ENCODE measurements at regions not wholly inside any gene's neighbourhood (a gene's known extent, or its start where the extent isn't known, plus 50 kb on each side); places are given as distances from the start of the nearest gene placed in this dataset.
"Not testable (repeated sequence)": the region's sequence is repeated elsewhere in the genome, so short reads cannot be mapped to it uniquely, and the experiment has no call there.

DNA sequence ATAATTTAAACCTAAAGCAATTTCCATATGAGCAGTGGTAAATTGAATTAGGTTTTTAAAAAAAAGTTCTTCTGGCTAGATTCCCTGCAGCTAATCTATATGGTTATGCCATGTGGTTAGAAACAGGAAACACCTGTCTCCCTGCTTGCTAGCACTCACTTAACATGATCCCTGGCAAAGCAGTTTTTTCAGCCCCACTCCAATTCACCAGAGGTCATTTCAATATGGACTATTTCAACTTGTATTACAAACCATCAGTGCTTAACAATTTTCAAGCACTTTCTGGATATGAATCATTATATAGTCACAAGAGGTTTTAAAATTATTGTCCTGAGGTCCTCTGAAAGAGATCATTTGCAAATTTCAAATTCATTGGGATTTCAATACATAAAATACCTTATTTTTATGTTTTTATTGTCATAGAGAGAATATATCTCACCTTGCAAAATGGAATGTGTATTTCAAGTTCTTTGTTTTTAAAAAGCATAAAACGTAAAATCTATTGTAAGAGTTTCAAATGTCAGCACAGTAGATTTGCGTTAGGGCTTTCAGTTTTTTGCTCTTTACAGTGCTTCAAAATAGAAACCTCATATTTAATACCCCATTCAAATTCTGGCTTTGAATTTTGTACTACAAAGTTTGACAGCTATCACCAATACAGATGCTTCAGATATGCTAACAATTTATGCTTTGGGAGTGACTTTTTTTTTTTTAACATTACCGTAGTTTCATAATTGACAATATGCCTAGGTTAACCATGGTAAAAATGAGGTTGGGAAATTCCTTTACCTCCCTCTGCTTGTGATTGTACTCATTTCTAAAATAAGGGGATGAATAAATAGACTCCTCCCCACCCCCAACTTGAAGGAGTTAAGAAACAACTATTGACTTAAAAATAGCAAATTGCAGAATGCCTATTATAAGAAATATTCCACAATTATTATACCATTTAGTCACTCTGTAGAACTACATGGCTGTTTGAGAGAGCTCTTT is 117.5 kb upstream of the HGF start:
- no peak for DNase-seq

DNA sequence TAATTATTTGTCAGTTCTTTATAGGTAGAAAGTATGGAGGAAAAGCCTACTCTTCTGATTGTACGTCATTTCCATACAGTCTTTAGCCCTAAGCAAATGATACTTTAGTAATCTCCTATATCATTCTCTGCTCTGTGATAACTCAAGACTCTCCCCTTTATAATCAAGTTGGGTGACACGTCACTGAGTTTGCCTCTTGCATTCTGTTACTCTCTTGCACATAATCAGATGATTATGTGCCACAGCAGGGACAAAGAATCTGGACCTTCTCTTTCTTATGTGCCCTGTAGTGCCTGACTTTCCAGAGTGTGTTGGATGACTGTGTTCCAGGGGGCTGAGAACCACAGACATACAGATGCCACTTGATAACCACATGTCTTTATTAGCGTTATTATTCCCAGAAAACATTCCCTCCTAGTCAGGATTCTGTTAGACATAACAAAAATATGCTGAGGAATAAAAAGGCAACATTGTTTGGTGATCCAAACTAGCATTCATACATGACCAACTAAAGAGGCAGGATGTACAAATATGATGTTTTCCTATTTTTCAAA is 116.4 kb upstream of the HGF start:
- DNase-seq = no peak

- no peak for DNase-seq
Observed at GRCh38 chr7:81884817-81885216, 115.0 kb upstream of the HGF start.

- no peak for DNase-seq
Observed at GRCh38 chr7:81883801-81884393, 114.0 kb upstream of the HGF start.

GRCh38 chr7:81882086-81882485 is 112.2 kb upstream of the HGF start:
- no peak for DNase-seq

GRCh38 chr7:81877890-81878289 is 108.0 kb upstream of the HGF start:
- DNase-seq = no peak

GRCh38 chr7:81873559-81873958 is 103.7 kb upstream of the HGF start:
- DNase-seq = no peak

DNA sequence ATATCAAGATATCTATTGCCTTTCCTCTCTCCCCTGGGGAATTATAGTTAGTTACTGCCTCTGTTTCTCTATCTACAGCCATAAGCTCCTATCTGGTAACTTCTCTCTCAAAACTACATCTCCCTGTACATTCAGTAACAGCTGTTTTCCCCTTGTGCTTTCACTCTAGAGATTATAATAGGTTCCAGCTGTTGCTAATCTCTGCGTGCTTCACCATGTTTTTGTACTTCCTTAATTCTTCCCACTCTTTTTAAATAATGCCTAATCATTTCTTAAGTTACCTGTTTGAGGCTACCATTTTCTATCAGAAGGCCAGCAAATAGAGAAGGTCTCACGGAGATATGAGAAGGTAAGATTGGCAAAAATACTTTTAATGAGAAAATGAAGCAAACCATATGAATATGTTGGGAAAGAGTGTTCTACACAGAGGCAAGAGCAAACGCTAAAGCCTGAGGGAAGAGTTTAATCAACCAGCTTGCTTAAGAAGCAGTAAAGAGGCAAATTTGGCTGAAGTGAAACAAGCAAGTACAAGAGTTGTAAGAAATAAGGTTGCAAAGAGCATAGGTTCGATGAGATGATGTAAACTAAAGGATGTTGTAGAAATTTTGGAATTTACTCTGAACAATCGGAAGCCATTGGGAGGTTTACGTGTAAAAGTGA is 101.9 kb upstream of the HGF start:
- no peak for DNase-seq

DNA sequence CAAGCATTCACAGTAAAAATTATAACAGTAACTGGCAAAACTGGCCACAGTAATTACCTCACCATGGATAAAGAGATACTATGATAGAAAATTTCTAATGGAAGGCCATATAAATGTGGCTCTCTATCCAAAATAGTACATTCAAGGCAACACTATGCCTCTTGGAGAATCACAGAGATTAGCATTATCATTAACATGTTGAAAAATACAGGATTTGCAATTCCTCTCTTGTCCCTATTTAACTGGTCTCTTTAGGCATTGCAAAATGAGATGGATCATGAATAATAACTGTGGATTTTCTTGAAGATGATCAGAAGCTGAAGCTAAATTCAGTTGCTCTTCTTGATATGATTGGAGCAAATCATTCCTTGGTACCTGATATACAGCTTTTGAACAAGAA is 100.8 kb upstream of the HGF start:
- no peak for DNase-seq

DNA sequence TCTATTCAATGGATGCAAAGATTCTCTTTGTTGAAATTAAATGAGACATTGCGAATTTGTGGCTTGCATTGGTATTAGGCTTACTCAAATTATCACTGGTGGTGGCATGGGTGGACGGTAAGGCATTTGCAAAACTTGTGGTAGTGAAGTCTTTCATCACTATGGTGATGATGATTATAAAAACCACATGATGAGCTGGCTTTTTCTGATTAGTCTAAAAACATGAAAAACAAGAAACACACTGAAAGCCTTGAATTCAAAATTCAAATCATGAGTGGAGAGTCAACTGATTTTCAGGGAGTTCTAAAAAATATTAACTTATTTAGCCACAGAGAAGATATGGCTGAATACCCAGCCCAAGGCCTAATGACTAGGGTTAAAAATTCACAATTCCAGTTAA is 99.8 kb upstream of the HGF start:
- no peak for DNase-seq

- no peak for DNase-seq
Observed at GRCh38 chr7:81865754-81866153, 95.9 kb upstream of the HGF start.

DNA sequence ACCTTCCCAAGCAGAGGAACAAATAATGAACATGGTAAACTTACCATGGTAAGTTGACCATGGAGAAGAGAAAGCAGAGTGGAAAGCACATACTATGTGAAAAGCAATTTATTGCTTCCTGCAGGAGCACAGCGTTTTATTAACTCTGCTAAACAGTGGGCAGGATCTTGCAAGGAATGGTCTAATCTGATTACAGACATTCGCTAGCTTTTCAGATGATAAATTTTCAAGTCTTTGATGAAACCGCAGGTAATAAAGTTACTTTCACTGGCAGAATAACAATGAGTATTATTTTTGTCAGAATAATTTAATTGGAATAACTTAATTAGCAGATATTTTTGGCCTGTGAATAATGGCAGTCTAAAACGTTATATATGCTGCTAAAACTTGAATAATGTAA is 89.6 kb upstream of the HGF start:
- no peak for DNase-seq

DNA sequence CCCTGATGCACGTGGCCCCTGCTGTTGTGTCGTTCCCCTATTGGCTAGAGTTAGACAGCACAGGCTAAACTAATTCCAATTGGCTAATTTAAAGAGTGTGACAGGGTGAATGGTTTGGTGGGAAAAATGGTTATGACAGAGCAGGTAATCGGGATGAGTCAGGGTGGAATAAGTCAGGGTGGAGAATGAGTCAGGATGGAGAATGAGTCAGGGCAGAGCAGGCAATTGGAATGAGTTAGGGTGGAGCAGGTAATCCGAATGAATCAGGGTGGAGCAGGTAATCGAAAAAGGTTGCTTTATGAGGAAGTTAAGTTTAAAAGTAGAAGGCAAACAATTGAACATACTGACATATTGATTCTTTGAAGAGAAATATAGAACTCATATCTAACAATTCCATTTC is 89.0 kb upstream of the HGF start:
- peak in 1 of 2 experiments; percentile 6 for DNase-seq

DNA sequence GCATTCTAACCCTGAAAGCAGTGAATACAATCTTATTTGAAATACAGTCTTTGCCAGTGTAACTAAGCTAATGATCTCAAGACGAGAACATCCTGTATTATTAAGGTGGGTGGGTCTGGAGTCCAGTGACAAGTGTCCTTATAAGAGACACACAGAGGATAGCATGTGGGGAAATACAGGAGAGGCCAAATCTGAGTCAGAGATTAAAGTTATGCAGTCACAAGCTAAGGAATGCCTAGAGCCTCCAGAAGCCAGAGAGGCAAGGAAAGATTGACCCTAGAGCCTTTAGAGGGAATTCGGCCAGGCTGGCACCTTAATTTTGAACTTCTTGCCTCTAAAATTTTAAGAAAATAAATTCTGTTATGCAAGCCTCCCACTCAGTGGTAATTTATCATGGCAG is 87.5 kb upstream of the HGF start:
- peak in 1 of 2 experiments; percentile 6 for DNase-seq

DNA sequence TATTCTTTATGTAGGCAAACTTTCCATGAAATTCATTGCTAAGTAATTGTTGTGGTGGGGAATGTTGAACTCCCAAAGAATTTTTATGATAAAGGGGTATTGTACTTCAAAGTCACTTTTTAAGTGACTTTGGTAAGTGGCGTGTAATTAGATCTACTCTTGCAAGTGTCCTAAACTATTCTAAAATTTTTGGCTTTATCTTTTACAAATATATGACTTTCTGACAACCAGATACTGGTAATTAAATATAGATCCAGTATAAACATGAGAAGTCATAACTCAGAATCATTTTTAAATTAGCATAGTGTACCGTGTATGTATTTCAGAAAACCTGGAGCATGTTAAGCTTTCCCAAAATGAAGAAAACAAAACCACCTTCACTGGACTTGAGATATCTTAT is 84.7 kb upstream of the HGF start:
- DNase-seq = no peak

DNA sequence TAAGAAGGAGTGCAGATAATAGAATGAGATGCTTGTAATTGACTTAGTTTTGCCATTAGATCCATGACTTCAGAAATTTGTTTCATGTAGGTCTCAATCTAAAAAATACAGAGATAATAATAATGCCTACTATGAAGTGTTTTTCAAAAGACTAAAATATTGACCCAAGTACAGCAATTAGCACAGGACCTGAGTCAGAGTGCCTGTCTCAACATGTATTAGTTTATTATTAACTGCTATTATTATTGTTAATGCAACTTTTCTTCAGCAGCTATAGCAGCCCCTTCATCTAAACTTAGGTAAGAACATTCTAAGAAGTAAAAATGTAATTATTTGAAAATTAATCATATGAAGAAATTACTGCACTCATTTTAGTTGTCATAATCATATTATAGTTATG is 82.9 kb upstream of the HGF start:
- no peak for DNase-seq

DNA sequence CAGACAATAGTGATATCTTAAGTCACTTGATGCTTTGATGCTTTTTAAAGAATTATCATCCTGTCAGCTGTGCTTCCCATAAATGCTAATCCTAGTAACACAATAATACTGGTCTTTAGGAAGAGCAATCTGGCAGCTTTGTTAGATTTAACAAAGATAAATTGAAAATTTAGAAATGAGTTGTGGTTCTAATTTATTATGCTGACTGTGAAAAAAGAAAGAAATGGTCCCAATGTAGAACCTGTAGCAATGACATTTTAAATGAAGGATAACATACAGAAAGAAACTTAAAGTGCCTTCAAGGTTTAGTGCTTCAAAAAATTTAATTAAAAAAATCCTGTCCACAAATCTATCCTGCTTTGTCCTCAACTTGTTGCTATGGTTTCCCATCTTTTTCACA is 81.6 kb upstream of the HGF start:
- DNase-seq = no peak

DNA sequence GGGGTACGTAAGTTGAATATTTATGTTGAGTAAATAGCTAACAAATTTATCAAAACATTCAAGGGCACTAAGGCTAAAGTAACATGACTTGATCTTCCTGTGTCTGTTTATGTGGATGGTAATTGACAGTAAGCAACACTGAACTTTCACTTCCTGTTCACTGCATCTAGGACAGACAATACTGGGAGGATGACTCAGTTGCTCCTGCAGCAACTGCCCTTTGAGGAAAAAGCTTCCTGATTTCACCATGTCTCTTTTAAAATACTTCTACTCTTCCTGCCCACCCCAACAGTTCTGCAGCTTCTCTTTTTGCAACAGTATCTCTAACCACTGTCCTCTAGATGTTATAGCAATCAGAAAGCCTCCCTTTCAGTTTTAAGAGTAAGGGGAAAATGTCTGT is 76.6 kb upstream of the HGF start:
- peak in 1 of 2 experiments; percentile 8 for DNase-seq

GRCh38 chr7:81845744-81846241 is 75.9 kb upstream of the HGF start:
- DNase-seq = no peak

GRCh38 chr7:81843657-81844056 is 73.8 kb upstream of the HGF start:
- DNase-seq = not testable (repeated sequence)

GRCh38 chr7:81842361-81842760 is 72.5 kb upstream of the HGF start:
- no peak for DNase-seq

- DNase-seq = no peak
Observed at GRCh38 chr7:81839708-81840369, 70.0 kb upstream of the HGF start.

DNA sequence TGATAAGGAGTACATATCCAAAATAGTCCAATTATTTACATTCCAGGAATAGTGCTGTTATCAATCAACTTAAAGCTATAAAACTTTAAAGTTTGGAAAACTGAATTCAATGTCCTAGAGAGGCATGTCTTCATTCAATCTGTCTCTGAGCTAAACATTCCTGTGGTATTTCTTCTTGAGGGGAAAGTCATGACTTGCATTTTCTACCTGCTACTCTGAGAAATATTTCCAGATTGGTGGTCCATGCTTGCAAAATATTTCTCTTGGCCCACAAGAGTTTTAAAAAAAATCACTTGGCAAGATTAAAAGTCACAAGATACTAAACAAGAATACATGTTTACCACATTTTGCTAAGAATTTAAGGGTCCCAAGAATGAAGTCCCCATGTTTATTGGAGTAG is 63.6 kb upstream of the HGF start:
- DNase-seq = no peak
